ENCODE measurements at regions not wholly inside any gene's neighbourhood (a gene's known extent, or its start where the extent isn't known, plus 50 kb on each side); places are given as distances from the start of the nearest gene placed in this dataset.

GRCh38 chr1:88228114-88228513, 456.0 kb upstream of the PKN2 start:
- Histone ChIP-seq H3K4me1 (ENCODE audit: insufficient read depth, poor library complexity, severe bottlenecking) (no peaks in the 10 kb centered on the region), H3K9me3 (ENCODE audit: severe bottlenecking) (no peaks in the 10 kb centered on the region), H3K4me3 (ENCODE audit: severe bottlenecking) (no peak overlapping the region), H3K36me3 (ENCODE audit: low read depth) (no peaks in the 10 kb centered on the region), H3K27ac (ENCODE audit: poor library complexity, severe bottlenecking) (no peak overlapping the region), H3K27me3 (ENCODE audit: insufficient read depth, poor library complexity, severe bottlenecking) (no peaks in the 10 kb centered on the region)
- TF ChIP-seq CTCF (IDR thresholded peaks at IDR 0.05; ENCODE audit: poor library complexity, severe bottlenecking), result no peak
- ATAC-seq (ENCODE audit: low read depth) (no peak), DNase-seq (ENCODE audit: low spot score) (no peak)

DNA sequence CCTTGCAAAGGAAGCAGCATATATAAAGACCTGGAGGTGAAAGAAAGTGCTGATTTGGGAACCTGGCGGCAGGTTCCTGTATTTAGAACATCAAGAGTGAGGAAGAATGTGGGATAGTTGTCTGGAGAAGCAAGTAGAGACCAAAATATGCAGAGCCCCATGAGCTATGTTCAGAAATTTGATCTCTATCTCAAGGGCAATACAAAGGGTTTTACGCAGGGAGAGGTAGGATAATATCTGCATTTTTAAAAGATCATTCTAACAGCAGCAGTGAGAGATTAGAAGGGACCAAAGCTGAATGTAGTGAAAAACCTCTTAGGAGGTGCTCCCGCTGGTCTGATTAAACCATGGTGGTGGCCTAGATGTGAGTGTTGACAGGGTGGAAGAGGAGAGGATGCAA, 453.9 kb upstream of the PKN2 start:
- Histone ChIP-seq H3K9me3 (ENCODE audit: severe bottlenecking) (no peaks in the 10 kb centered on the region), H3K4me3 (ENCODE audit: severe bottlenecking) (no peak overlapping the region), H3K4me1 (ENCODE audit: insufficient read depth, poor library complexity, severe bottlenecking) (no peaks in the 10 kb centered on the region), H3K27ac (ENCODE audit: poor library complexity, severe bottlenecking) (no peak overlapping the region), H3K27me3 (ENCODE audit: insufficient read depth, poor library complexity, severe bottlenecking) (no peaks in the 10 kb centered on the region), H3K36me3 (ENCODE audit: low read depth) (no peaks in the 10 kb centered on the region)
- ATAC-seq (ENCODE audit: low read depth) (no peak), DNase-seq (ENCODE audit: low spot score) (no peak)
- no peak for TF ChIP-seq CTCF (IDR thresholded peaks at IDR 0.05; ENCODE audit: poor library complexity, severe bottlenecking)

- no peak for TF ChIP-seq CTCF (IDR thresholded peaks at IDR 0.05; ENCODE audit: poor library complexity, severe bottlenecking)
- ATAC-seq (ENCODE audit: low read depth) (no peak), DNase-seq (ENCODE audit: low spot score) (no peak)
- peaks cover 2% of the 10 kb centered on the region for H3K27me3 ChIP-seq (ENCODE audit: insufficient read depth, poor library complexity, severe bottlenecking)
- no peak overlapping the region for H3K27ac ChIP-seq (ENCODE audit: poor library complexity, severe bottlenecking)
- no peak overlapping the region for H3K4me3 ChIP-seq (ENCODE audit: severe bottlenecking)
- H3K36me3 ChIP-seq (ENCODE audit: low read depth), result no peaks in the 10 kb centered on the region
- H3K9me3 ChIP-seq (ENCODE audit: severe bottlenecking), result no peaks in the 10 kb centered on the region
- H3K4me1 ChIP-seq (ENCODE audit: insufficient read depth, poor library complexity, severe bottlenecking), result no peaks in the 10 kb centered on the region
Measured at GRCh38 chr1:88237058-88237457, 447.0 kb upstream of the PKN2 start.

DNA sequence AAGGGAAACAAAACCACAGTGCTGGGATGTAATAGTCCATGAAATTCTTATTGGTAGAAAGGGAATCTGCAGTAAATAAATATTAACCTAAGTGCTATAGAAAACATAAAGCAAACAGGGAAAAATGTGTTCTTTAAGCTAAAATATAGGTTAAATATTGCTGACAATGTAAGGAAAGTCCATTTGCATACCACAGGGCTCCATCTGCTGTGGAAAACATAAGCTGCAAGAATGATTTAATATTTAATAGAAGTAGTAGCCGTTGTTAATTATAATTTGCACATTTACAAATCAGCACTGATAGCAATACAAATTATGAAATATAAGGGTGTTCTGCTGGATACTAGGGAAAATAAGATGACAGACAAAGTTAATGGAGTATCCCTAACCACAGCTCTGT, 444.9 kb upstream of the PKN2 start:
- peaks cover 2% of the 10 kb centered on the region for H3K27me3 ChIP-seq (ENCODE audit: insufficient read depth, poor library complexity, severe bottlenecking)
- H3K4me1 ChIP-seq (ENCODE audit: insufficient read depth, poor library complexity, severe bottlenecking), result no peaks in the 10 kb centered on the region
- no peak overlapping the region for H3K4me3 ChIP-seq (ENCODE audit: severe bottlenecking)
- DNase-seq (ENCODE audit: low spot score) (no peak), ATAC-seq (ENCODE audit: low read depth) (no peak)
- no peaks in the 10 kb centered on the region for H3K36me3 ChIP-seq (ENCODE audit: low read depth)
- no peak for TF ChIP-seq CTCF (IDR thresholded peaks at IDR 0.05; ENCODE audit: poor library complexity, severe bottlenecking)
- H3K9me3 ChIP-seq (ENCODE audit: severe bottlenecking), result no peaks in the 10 kb centered on the region
- H3K27ac ChIP-seq (ENCODE audit: poor library complexity, severe bottlenecking), result no peak overlapping the region

- Histone ChIP-seq H3K27me3 (ENCODE audit: insufficient read depth, poor library complexity, severe bottlenecking) (no peaks in the 10 kb centered on the region), H3K36me3 (ENCODE audit: low read depth) (no peaks in the 10 kb centered on the region), H3K9me3 (ENCODE audit: severe bottlenecking) (no peaks in the 10 kb centered on the region), H3K4me1 (ENCODE audit: insufficient read depth, poor library complexity, severe bottlenecking) (no peaks in the 10 kb centered on the region), H3K27ac (ENCODE audit: poor library complexity, severe bottlenecking) (no peak overlapping the region), H3K4me3 (ENCODE audit: severe bottlenecking) (no peak overlapping the region)
- TF ChIP-seq CTCF (IDR thresholded peaks at IDR 0.05; ENCODE audit: poor library complexity, severe bottlenecking), result no peak
- ATAC-seq (ENCODE audit: low read depth) (no peak), DNase-seq (ENCODE audit: low spot score) (no peak)
Measured at GRCh38 chr1:88247666-88248065, 436.4 kb upstream of the PKN2 start.

Measured in RWPE2 (cell line).